Lower leg skin (tissue), 3 donors: ENCODE measurements at regions not wholly inside any gene's neighbourhood (a gene's known extent, or its start where the extent isn't known, plus 50 kb on each side); places are given as distances from the start of the nearest gene placed in this dataset.

Experiments
- POLR2A ChIP-seq, 2 donors: fragments of 450-650 bp; IDR thresholded peaks; one replicate each; pipeline ENCODE4 v1.6.1; 2016 to 2017; ENCODE audit warnings: antibody characterized with exemption in 2 of 2, mild to moderate bottlenecking in 1 of 2, moderate library complexity in 1 of 2
- TF ChIP-seq, protein P1 (sequence below), 3 donors: fragments of 450-650 bp; IDR thresholded peaks; one replicate each; pipeline ENCODE4 v1.5.1; 2016; ENCODE audit warnings: antibody characterized with exemption in 3 of 3, mild to moderate bottlenecking in 3 of 3, moderate library complexity in 2 of 3

DNA sequence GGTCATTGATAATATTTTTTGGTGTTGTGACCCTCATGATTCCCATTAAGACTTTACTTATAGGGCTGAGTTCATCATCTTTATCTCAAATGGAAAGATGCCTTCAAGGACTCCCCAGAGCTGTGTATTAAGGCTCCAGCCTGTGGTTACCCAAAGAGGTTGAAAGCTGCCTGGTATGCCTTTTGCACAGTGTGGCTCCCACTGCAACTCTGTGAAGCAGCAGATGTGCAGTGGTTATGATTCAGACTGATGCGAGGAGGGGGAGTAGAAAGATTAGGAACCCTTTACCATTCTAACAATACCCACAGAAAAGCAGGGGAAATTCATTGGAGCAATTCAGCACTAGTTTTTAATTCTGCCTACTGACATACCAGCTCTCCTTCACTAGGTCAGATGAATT lies 560.0 kb downstream of the INSC start:
- TF ChIP-seq, protein P1, sequence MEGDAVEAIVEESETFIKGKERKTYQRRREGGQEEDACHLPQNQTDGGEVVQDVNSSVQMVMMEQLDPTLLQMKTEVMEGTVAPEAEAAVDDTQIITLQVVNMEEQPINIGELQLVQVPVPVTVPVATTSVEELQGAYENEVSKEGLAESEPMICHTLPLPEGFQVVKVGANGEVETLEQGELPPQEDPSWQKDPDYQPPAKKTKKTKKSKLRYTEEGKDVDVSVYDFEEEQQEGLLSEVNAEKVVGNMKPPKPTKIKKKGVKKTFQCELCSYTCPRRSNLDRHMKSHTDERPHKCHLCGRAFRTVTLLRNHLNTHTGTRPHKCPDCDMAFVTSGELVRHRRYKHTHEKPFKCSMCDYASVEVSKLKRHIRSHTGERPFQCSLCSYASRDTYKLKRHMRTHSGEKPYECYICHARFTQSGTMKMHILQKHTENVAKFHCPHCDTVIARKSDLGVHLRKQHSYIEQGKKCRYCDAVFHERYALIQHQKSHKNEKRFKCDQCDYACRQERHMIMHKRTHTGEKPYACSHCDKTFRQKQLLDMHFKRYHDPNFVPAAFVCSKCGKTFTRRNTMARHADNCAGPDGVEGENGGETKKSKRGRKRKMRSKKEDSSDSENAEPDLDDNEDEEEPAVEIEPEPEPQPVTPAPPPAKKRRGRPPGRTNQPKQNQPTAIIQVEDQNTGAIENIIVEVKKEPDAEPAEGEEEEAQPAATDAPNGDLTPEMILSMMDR (IDR thresholded peaks at IDR 0.05): no peak
- TF ChIP-seq POLR2A (IDR thresholded peaks at IDR 0.05): no peak
